ENCODE measurements at regions not wholly inside any gene's neighbourhood (a gene's known extent, or its start where the extent isn't known, plus 50 kb on each side); places are given as distances from the start of the nearest gene placed in this dataset.
"Not testable (repeated sequence)": the region's sequence is repeated elsewhere in the genome, so short reads cannot be mapped to it uniquely, and the experiment has no call there.

GRCh38 chr12:123061441-123062205 lies 81.1 kb downstream of the ARL6IP4 start:
- no peak for DNase-seq

- no peak for DNase-seq
Measured at GRCh38 chr12:123059500-123059899, 79.0 kb downstream of the ARL6IP4 start.

DNA sequence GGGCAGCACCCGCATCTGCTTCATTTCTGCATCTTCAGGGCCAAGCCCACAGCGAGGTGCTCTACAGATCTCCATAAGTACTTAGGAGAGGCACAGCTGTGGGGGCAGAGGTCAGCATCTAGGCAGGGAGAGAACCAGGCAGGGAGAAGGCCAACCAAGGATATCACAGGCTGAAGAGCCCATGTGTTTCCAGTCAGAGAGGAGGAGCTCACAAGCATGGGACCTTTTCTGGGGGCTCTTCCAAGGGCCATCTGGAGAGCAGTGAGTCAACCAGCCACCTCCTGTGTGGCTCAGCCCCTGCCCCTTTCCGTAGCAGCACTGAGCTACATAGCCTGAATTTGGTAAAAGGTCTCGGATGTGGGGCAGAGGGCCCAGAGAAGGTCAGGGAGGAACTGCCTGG lies 78.5 kb downstream of the ARL6IP4 start:
- no peak for DNase-seq

DNA sequence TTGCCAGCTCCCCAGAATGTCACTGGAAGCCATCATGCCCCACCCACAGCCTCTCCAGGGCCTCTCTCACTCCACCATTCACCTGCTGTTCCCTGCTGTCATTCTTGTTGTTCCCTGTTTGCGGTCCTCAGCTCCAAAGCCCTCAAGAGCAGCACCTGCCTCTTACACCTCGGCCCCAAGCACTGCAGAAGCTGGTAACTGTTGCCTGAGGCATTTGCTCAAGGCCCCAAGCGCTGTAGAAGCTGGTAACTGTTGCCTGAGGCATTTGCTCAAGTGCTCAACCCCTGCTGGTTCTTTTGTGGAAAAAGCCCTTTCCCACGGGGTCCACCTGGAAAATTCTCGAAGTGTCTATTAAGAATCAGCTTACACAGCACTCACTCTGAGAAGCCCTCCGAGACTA lies 78.0 kb downstream of the ARL6IP4 start:
- DNase-seq = no peak

GRCh38 chr12:123057513-123058265 lies 77.2 kb downstream of the ARL6IP4 start:
- no peak for DNase-seq

DNA sequence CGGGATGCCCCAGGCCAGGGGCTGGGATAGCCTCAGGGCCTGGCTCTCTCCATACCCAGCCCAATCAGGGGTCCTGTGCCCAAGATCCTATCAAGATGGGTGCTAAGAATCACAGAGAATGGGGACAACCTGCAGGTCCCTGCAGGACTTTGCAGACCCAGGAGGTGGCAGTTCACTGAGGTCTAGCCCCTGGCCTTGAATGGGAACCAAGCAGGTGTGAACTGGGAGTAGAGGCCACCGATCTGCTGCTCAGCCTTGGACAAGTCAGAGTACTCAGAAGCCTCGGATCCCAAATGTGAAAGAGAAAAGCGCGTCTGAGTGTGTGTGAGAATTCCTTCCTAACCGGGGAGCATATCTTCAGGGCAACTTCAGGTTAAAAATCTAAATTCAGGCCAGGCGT lies 76.2 kb downstream of the ARL6IP4 start:
- no peak for DNase-seq

- DNase-seq = no peak
Measured at GRCh38 chr12:123056053-123056452, 75.6 kb downstream of the ARL6IP4 start.

DNA sequence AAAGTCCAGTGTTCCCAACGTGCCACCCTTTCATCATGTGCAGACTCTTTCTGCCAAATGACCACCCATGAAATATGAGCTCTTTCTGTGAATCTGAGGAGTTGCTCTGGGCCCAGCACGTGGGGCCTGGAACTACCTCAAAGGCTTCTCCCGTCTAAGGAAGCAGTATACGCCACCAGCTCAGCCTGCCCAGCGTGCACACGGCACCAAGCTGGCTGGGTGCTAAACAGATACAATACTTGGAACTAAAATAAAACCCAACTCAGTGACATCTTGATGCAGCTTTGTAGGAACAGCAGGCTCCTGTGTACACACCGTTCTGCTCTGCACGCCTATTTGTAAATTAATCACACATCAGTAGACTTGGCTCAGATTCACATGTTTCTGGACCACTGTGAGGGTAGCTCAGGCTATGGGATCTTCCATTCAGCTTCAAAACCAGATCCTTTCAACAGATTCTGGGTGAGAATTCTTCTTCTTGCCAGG lies 74.8 kb downstream of the ARL6IP4 start:
- no peak for DNase-seq

GRCh38 chr12:123054371-123054770 lies 73.9 kb downstream of the ARL6IP4 start:
- no peak for DNase-seq

DNA sequence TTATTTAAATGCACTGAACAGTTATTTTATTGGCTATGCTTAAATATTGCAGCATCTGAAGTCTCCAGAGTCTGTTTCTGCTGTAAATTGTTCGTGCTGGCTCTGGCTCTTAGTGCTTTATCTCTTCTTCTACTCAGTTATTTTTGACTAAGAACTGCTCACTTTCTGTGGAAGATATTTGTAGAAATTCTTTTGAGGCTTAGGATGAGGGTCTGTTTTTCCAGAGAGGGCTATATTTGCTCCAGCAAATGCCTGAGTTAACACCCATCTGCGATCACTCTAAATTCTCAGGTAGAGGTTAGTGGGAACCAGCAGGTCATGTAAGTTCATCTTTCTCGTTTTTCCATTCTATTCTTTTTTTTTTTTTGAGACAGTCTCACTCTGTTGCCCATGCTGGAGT lies 71.1 kb downstream of the ARL6IP4 start:
- DNase-seq = no peak

DNA sequence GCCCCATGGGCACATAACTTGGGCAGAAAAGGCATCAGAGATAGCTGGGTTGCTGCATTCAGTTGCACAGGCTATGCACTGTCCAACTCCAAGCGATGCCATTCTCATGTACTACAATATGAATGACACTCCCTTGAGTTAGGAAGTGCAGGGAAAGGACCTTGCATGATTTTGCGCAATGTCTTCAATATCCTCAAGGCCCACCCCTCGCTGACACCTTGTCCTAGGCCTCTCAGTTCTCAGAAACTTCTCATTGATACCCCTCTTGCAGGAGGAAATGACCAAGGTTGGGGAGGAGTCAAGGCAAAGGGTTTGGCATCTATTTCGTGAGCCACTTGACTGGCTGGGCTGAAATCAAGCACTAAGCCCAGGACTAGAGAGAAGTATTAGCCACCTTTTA lies 70.4 kb downstream of the ARL6IP4 start:
- DNase-seq = no peak

DNA sequence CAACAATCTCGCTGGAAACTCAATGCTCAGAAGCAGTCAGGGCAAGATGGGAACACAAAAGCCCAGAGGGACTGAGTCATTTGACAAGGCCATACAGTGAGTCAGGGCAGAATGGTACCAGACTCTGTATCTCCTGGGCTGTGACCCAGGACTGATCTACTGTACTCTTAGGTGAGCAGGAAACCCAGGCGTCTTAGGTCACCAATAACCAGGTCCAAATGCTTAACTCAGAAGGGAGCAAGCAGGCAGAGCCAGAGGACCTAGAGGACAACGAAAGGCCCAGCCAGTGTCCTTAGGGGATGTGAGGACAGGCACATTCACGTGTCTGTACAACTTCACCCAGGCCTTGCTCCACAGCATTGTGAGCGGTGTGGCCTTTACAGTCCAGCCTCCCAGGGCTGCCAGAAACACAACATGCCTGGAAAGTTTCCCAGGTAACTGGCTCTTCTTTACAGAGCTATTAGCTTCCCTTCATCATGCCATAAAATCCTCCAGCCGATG lies 69.9 kb downstream of the ARL6IP4 start:
- no peak for DNase-seq

- DNase-seq = no peak
Measured at GRCh38 chr12:123049398-123050240, 69.1 kb downstream of the ARL6IP4 start.

- not testable (repeated sequence) for DNase-seq
Measured at GRCh38 chr12:123047892-123048291, 67.4 kb downstream of the ARL6IP4 start.

DNA sequence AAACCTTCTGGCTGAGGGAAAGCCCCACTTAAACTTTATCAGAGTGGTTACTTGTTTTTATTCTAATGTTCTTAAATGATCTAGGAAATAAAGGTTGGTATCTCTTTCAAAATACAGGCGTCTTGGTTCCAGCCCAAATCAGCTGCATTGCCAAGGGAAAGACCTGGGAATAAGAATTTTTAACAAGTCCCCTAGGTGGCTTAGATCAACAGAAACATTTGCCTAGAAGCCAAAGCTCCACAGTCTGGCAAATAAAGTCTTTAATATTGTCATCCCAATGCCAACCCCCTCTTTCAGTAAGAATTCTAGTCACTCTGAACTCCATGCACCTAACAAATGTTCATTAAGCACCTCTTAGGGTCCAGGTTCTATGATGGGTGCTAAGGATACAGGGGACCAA lies 66.8 kb downstream of the ARL6IP4 start:
- no peak for DNase-seq

- no peak for DNase-seq
Measured at GRCh38 chr12:123046431-123046830, 66.0 kb downstream of the ARL6IP4 start.

GRCh38 chr12:123045678-123046077 lies 65.2 kb downstream of the ARL6IP4 start:
- no peak for DNase-seq

- no peak for DNase-seq
Measured at GRCh38 chr12:123044351-123044750, 63.9 kb downstream of the ARL6IP4 start.

DNA sequence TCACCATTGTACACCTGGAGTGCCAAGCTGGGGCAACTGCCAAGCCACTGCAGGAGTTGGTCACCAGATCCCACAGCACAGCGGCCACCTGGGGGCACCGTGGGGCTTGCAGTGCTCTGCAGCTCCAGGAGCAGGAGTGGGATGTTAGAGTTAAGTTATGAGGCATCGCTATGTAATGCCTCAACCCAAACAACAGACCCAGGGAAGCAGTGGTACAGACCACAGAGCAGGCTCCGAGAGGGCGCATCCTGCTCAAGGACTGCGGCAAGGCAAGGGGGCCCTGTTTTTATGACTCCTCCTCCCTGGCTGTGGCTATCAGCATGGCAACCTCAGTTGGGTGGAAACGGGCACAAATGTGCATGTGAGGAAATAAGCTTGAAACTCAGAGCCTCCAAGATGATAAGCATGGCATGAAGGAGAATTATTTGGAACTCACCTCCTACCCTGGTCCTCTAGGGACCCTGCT lies 63.1 kb downstream of the ARL6IP4 start:
- peak; percentile 81 to 85 for DNase-seq

- DNase-seq = no peak
Measured at GRCh38 chr12:123042833-123043232, 62.4 kb downstream of the ARL6IP4 start.

DNA sequence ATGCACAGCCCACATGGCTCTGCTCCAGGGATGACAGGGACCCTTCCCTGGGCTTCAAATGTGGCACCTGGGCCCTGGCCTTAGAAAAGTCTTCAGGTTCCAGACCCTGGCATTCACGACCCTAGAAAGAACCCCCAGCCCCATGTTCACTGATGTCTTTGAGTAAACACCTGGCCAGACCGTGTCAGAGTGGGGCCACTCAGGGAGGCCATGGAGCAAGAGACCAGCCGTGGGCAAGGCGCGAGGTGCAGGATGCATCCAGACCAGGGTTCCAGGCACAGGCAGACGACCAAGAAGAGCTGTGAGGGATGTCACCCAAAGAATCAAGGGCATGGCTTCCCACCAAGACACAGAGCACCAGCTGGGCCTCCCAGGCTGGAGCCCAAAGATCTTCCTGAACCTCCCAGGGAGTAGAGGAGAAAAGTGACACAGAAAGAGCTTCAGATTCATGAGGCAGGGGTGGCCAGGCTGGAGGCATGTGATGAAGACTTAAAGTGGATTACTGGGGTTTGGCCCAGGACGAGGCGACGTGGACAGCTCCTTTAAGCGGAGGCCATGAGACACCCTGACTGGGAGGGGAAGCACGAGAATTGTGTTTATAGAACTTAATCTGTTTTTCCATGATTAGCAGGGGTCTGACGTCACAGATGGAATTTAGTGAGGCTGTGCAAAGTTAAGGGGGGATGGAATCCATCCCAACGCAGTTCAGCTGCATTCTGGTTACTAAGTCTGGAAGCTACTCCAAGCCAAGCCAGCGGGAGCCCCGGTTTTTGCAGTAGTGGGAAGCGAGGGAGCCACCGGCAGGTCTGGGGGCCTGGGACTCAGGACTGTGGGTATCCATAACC lies 61.6 kb downstream of the ARL6IP4 start:
- no peak for DNase-seq

GRCh38 chr12:123041042-123041531 lies 60.6 kb downstream of the ARL6IP4 start:
- DNase-seq = no peak

All from activated T-cell treated with anti-CD3 and anti-CD28 coated beads, Interleukin-2, amount 50 U/mL, for 48 hours (primary cell).